ENCODE measurements at regions not wholly inside any gene's neighbourhood (a gene's known extent, or its start where the extent isn't known, plus 50 kb on each side); places are given as distances from the start of the nearest gene placed in this dataset.
"Not testable (repeated sequence)": the region's sequence is repeated elsewhere in the genome, so short reads cannot be mapped to it uniquely, and the experiment has no call there.

DNA sequence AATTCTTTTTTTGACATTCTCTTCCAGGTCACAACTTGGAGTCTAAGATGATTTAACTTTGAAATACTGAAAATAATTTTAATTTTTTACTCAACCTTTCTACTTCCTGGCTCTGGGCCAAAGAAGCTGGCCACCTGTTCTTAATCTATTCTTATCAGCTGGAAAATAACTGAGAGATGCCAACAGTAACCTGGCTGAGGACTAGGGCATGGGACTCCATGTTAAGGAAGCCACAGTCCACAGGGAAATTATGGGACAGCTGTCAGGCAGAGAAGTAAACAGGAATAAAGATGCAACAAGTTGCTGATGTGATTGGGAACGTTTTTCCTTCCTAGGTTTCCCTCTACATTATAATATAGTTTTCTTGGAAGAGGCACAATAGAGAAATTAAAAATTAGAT lies 84.7 kb upstream of the CPNE4 start:
- TF ChIP-seq CTCF (IDR thresholded peaks at IDR 0.05; ENCODE audit: insufficient read depth, low read length, missing control alignments): no peak
- ChIA-PET CTCF (interaction anchor here (1.1 kb wide), 1 partner anchor 10 kb away, joined by 3 read pairs; no protein-coding TSS in a partner anchor), POLR2A (no interaction called here)
- no peak for DNase-seq (ENCODE audit: low read depth, low spot score)
- no peak overlapping the region for H3K4me3 ChIP-seq (ENCODE audit: low read depth, low read length)

DNA sequence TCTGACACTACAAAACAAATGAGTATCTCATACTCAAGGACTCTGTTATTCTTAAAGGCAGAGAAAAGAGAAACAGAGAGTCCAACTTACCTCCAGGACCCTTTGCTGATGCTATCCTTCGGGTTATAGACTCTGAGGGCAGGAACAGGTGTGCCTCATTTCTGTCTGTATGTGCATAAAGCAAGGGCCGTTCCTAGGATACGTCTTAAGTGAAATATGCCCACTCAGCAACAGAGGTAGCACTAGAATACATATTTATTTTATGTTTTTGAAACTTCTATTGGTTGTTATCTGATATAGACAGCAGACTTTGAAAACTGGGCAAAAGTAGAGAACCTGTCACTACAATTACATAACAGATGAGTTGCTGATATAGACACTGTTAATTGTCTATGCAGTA lies 89.3 kb upstream of the CPNE4 start:
- no peak overlapping the region for H3K4me3 ChIP-seq (ENCODE audit: low read depth, low read length)
- ChIA-PET POLR2A (no interaction called here), CTCF (interaction anchor here (1.3 to 1.9 kb wide), 2 partner anchors 86 to 89 kb away, joined by 3 to 7 read pairs; partner anchors contain the start of gene CPNE4)
- no peak for DNase-seq (ENCODE audit: low read depth, low spot score)
- no peak for TF ChIP-seq CTCF (IDR thresholded peaks at IDR 0.05; ENCODE audit: insufficient read depth, low read length, missing control alignments)

GRCh38 chr3:132124651-132125284 lies 90.0 kb upstream of the CPNE4 start:
- ChIA-PET CTCF (interaction anchor here (1.9 kb wide), 1 partner anchor 87 kb away, joined by 7 read pairs; no protein-coding TSS in a partner anchor), POLR2A (no interaction called here)
- no peak overlapping the region for H3K4me3 ChIP-seq (ENCODE audit: low read depth, low read length)
- no peak for DNase-seq (ENCODE audit: low read depth, low spot score)
- no peak for TF ChIP-seq CTCF (IDR thresholded peaks at IDR 0.05; ENCODE audit: insufficient read depth, low read length, missing control alignments)

DNA sequence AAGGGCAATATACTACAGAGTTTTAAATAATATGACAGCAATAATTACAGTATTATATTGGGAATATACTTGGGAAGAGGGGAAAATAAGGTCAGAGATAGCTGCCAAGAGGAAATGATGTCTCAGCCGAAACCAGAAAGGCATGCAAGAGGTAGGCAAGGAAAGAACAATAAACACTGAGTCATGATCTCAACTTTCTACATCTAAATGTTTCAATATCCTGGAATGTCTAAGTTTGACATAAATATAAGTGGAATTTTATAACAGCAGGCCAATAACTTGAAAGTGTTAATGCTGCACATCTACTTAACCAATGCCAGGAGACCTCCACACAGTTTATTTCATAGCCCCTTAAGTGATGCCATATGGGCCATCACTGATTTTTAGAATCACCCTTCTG lies 99.8 kb upstream of the CPNE4 start:
- DNase-seq (ENCODE audit: low read depth, low spot score): peak; percentile 74
- POLR2A ChIA-PET: no interaction called here
- no peak for TF ChIP-seq CTCF (IDR thresholded peaks at IDR 0.05; ENCODE audit: insufficient read depth, low read length, missing control alignments)
- CTCF ChIA-PET: interaction anchor here (1.2 to 2.3 kb wide), 2 partner anchors 97 to 340 kb away, joined by 3 to 12 read pairs; no protein-coding TSS in a partner anchor
- no peak overlapping the region for H3K4me3 ChIP-seq (ENCODE audit: low read depth, low read length)

DNA sequence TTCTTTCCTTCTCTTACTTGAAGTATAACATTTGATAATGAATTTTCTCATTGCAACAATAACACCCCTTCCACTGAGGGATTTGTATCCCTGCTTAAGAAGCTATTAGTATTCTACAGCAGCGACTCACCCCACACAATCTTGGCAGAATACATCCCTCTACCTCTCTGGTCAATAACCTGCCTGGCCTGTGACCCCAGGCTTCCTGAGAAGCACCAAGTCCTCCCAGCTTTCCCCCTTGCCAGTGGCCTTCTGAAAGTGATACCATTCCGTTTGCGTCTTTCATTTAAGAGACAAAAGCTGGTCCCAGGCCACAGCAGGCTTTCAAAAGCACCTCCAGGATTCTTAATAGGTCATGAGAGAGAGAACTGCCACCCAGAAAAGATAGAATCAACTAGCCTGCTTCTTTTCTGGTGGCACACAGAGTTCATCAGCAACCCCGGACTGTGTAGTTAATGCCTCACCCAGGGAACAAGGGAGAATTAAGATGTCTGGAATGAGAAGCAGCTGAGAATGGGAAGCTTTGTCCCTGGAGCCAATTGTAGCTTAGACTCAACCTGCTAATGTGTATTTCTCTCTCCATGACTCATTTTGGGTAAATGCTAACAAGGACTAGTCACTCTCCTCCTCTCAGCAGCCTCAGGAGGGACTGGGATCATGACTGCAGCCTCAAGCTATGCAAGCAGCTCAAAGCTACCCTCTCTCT lies 101.0 kb upstream of the CPNE4 start:
- peak overlapping the region; percentile 45 for H3K4me3 ChIP-seq (ENCODE audit: low read depth, low read length)
- POLR2A ChIA-PET: interaction anchor here (1.0 kb wide), 1 partner anchor 232 kb away, joined by 6 read pairs; no protein-coding TSS in a partner anchor
- peak; percentile 95 for DNase-seq (ENCODE audit: low read depth, low spot score)
- TF ChIP-seq CTCF (IDR thresholded peaks at IDR 0.05; ENCODE audit: insufficient read depth, low read length, missing control alignments): no peak
- CTCF ChIA-PET: interaction anchor here (0.8 to 2.3 kb wide), 3 partner anchors 98 to 341 kb away, joined by 3 to 12 read pairs (median 4); partner anchors contain the start of gene CPNE4

GRCh38 chr3:132136334-132136716 lies 101.5 kb upstream of the CPNE4 start:
- CTCF ChIA-PET: interaction anchor here (2.3 kb wide), 1 partner anchor 98 kb away, joined by 12 read pairs; no protein-coding TSS in a partner anchor
- no peak for DNase-seq (ENCODE audit: low read depth, low spot score)
- POLR2A ChIA-PET: interaction anchor here (1.0 kb wide), 1 partner anchor 232 kb away, joined by 6 read pairs; no protein-coding TSS in a partner anchor
- TF ChIP-seq CTCF (IDR thresholded peaks at IDR 0.05; ENCODE audit: insufficient read depth, low read length, missing control alignments): no peak
- peak overlapping the region; percentile 45 for H3K4me3 ChIP-seq (ENCODE audit: low read depth, low read length)

DNA sequence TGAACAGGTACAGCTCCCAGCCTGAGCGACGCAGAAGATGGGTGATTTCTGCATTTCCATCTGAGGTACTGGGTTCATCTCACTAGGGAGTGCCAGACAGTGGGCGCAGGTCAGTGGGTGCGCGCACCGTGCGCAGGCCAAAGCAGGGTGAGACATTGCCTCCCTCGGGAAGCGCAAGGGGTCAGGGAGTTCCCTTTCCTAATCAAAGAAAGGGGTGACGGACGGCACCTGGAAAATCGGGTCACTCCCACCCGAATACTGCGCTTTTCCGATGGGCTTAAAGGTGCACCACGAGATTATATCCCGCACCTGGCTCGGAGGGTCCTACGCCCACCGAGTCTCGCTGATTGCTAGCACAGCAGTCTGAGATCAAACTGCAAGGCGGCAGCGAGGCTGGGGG lies 102.1 kb upstream of the CPNE4 start:
- DNase-seq (ENCODE audit: low read depth, low spot score); POLR2A ChIA-PET; H3K4me3 ChIP-seq (ENCODE audit: low read depth, low read length); CTCF ChIA-PET: not testable (repeated sequence)

Data from AG04449 (cell line).